ENCODE measurements at regions not wholly inside any gene's neighbourhood (a gene's known extent, or its start where the extent isn't known, plus 50 kb on each side); places are given as distances from the start of the nearest gene placed in this dataset.

GRCh38 chr7:85708221-85708620 is 521.4 kb upstream of the SEMA3D start:
- TF ChIP-seq CTCF (IDR thresholded peaks at IDR 0.05; ENCODE audit: low read depth, low read length) = no peak
- no peak for TF ChIP-seq MYC (IDR thresholded peaks at IDR 0.05; ENCODE audit: low read depth, low read length)
- TF ChIP-seq POLR2A (IDR thresholded peaks at IDR 0.05; ENCODE audit: extremely low read depth, insufficient read length) = no peak
- TF ChIP-seq MAX (IDR thresholded peaks at IDR 0.05; ENCODE audit: low read depth, low read length) = no peak

All from NB4 (cell line).